Renal pelvis (tissue), 1 donor: ENCODE measurements at regions not wholly inside any gene's neighbourhood (a gene's known extent, or its start where the extent isn't known, plus 50 kb on each side); places are given as distances from the start of the nearest gene placed in this dataset.

Experiments
- DNase-seq: peaks from one replicate; pipeline ENCODE4 v3.0.0-alpha.2; 2013

DNA sequence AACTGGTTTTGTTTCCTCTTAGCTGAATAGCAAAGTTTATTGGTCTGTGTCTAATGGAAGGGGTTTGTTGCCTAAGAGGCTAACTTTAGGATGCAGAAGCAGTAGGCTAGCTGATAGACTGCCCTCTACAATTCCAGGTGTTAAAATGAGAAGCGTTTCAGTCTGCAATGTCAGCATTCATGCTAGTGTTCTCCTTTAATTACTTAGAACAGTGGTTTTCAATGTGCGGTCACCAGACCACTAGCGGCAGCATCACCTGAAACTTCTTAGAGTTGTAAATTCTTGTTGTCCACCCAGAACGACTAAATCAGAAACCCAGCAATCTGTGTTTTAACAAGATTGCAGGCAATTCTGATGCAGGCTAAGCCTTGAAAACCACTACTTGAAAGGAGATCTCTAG, 392.9 kb downstream of the IPMK start:
- DNase-seq = no peak

DNA sequence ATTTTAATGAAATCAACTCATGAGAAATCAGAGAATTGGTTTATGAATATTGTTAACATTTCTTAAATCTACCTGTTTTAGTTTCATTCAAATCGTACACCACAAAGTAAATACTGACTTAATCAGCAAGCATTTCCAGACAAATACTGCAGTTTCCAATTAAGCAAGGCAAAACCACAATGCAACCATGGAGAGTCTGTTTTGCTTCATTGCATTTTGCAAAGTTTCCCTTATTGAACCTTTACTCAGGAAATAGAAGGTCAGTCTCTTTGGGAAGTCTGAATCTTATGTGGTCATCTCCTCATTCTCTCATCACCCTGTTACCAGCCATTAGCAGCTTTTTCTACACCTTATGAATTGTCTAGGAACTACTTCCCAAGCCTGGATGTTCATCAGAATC, 400.5 kb downstream of the IPMK start:
- DNase-seq = no peak

DNA sequence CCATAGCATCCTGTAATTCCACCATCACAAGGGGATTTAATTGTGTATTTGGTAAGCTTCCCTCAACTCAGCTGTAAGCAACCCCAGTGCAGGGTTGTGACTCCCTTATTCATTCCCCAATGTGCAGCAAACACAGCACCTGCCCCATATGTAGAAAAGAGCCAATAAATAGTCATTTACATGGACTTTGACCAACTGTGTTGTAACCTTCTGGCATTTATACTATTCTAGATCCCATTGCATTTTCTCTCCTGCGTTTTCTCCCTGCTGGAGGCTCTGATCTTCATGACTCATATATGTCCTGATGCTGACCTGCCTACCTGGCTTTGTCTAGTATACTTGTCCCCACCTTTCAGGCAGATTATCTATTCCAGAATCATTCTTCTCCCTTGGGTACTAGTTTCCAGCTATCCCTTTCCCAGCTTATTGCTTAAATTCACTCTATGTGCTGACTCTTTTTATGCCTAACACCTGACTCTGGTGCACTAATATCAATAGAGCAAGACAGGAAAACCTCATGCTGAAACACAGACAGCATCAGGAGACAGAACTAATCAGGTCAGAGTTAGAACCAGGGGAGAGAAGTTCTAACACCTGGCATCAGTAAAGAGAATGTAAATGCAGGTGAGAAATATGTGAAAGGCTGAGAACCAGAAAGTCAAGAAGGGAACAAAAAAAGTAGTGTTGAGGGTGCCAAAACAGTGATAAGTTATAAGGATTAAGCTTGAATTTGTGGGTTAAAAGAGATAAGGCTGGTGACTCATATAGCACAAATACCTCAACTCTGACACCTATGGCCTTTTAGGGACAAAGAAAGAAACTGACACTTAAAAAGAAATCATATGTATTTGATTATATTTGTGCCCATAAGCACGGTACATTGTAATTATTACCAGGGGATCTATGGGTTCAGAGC, 402.7 kb downstream of the IPMK start:
- DNase-seq = no peak

DNA sequence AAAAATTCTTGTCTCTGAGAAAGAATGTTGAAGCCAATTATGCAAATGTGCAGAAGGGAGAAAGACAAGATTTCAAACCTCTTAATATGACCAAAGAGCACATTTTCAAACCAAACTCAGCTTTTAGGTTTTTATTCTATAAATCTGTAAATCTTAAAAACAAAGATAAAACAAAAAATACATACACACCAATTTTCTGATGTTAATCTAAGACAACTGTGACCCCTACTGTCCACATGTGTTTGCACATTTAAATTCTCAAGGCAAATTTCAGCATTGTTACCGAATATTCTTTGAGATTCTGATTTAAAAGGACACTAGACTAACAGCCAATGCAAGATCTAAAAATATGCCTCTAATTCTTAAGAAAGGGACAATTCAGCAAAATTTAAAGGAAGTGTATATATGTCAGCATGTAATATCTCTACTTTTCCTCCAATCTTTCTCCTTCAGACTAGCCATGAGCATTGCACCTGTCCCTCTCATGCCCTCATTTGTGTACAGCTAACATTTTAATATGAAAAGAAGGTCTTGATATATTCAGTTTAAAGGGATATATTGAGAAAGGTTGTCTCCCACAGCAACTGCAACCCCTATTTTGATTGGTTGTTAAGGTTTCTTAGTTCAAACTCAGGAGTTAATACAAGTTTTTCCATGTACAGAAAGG, 417.9 kb downstream of the IPMK start:
- DNase-seq = no peak

DNA sequence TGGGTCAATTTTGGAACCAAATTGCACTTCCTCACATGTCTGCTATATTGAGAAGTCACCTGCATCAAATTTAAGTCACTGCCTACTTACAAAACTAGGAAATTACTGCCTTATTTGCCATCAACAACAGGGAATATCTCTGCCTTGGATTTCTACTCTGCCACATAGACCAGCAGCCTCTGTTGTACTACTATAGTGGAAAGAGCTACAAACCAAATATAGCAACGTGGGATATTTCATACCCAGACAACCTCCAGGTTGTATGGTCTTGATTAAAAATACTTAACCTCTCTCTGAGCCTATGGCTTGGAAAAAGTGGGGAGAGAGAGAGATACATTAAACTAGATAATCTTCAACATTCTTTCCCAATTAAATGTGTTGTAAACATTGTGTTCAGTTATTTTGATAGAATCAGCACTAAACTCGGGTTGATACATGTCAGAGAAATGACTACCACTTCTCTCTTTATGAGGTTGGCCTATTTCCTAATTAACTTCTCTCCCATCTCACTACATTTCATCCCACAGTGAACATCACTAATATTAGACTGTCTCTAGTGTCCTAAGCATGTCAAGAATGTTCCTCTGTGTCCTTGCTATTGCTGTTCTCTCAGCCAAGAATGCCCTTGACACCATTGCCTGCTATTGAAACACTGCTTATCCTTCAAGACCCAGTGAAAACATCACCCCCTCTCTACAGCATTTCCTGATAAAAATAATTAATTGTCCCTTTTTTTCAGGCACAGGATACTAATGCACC, 421.2 kb downstream of the IPMK start:
- DNase-seq = no peak

DNA sequence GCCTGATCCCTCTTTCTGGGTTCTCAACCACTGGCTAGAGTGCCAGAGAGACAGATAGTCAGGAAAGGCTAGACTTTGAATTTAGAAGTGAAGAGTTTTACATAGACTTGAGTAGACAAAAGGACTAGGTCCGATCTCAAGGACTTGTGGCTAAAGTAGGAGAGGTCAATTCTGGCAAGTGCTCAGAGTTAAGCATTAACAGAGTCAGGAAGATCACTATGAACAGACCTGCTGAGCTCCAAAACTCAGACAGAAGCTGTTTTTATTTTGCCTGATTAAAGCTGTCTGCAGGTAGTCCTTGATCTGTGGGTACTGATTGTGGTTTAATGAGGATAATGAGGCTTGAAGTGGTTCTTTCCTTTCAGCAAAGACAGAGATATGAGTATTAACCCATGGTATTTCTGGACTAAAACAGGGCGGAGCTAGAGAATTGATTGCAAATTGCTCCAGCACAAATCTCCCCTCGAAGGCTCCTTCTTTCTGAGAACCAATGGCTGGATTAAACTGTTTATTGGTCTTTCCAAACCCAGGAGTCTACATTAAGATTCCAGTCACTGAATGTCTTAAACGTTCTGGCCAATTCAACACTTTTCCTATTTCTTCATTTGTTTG, 423.2 kb downstream of the IPMK start:
- DNase-seq = no peak

DNA sequence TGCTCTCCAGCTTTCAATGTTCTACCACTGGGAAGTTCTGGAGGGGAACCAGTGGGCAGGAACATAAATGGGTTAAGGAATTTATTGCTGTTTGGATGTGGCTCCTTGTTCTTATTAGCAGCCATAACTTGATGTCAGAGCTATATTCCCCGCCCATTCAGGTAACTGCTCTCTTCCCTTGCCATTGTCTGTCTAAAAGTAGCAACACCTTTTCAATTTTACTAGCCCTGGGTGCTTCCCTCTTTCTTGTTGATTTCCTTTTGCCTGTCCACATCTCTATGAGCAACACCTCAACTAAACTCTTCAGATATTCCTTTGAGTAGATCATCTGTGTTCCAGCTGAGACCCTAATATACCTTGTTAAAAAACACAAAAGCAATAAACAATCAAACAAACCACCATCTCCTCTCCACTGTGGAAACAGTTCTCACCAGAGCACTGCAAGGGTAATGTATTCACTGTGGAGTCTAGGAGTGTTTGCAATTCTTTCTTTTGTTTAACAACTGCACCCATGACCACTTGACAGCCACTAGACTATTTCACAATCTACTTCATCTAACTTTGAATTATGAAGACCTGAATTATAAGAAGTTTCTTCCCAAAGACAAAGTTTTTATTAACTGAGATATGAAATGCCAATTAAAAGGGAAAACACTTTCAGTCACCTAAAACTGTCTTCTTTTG, 436.7 kb downstream of the IPMK start:
- DNase-seq = no peak

DNA sequence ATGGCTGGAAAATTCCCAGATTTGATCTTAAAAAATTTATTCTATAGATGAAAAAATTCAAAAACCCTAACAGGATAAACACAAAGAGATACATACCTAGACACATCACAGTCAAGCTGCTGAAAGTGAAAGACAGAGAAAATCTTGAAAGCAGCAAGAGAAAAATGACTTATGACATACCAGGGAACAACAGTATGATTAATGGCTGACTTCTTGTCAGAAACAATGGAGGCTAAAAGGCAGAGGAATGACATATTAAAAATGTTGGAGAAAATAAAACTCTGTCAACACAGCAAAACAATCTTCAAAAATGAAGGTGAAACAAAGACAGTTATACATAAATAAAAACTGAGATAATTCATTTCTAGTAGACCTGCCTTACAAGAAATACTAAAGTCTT, 442.7 kb downstream of the IPMK start:
- DNase-seq = no peak

DNA sequence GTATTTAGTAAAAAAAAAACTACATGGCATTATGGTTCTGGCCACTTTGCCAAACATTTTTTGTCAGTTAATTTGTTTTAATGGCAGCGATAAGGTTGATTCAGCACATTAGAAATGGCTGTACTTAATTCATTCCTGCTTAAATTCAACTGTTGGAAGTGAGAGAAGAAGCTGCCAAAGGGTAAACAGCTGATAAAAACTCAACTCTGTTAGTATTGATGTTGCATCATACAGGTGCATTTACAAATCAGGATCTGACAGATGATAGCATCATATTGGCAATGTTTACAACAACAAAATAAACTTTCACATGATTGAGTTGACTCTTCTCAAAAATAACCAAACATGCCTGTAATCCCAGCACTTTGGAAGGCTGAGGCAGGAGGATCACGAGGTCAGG, 444.3 kb downstream of the IPMK start:
- DNase-seq = no peak

DNA sequence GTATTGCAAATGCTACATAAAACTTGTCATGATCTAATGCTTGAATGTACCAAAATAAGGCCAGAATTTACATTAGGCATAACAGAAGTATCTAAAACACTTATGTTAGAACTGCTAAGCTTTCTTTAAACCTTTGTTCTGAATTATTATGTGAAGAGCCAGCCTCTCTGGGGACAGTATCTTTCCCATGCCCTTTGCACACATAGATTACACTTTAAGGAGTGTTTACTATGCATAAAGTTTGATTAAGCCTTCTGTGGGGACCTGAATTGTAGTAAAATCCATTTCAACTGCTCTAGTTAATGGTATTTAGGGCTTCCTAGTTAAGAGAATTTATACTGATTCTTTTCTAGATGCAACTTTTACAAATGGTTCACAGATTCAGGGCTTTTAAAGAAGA, 444.7 kb downstream of the IPMK start:
- no peak for DNase-seq

DNA sequence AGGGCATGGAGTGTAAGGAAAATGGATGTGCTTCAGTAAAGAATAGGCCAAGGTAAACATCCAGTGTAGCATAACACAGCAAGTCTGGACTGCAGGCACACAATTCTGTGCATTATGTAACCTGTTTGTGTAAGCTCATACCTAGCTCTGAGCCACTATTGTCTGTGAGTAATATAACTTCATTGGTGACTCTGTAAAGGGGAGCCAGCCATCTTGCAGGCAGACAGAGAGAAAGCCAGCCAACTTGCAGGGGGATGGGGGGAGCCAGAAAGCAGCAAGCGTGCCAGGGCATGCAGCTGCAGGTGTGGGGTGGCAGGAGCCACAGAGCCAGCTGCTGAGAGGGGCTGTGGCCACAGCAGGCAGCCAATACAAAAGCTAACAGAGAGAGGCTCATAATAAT, 449.2 kb downstream of the IPMK start:
- DNase-seq = no peak

DNA sequence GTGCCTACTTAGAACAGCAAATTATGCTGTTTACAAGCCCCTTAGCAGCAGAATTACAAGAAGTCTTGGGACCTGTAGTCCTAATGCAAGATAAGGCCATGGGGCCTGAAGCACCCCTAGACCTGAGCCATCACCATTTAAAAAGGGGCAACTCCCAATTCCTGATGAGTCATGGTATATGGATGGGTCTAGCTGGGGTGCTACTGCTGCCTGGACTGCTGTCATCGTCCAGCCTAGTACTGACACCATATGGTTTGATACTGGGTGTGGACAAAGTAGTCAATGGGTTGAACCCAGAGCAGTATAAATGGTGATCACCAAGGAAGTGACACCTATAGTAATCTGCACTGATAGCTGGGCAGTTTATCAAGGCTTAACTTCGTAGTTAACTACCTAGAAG, 450.0 kb downstream of the IPMK start:
- DNase-seq = no peak

DNA sequence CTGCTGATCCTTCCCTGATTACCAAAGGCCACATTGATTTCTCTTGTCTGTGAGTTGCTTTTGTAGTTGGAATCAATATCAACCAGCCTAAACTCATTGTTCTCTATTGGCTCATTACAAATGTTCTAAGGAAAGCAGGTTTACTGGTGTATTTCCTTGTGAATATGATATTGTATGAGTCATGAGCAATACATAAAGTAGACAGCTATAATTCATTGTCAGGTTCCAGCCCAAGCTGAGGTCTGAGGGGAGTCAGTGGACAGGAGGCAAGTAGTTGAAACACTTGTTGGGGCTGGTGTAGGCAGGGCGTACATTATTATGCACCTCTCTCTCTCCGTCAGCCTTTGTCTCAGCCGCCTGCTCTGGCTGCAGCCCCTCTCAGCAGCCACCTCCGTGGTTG, 451.7 kb downstream of the IPMK start:
- no peak for DNase-seq

DNA sequence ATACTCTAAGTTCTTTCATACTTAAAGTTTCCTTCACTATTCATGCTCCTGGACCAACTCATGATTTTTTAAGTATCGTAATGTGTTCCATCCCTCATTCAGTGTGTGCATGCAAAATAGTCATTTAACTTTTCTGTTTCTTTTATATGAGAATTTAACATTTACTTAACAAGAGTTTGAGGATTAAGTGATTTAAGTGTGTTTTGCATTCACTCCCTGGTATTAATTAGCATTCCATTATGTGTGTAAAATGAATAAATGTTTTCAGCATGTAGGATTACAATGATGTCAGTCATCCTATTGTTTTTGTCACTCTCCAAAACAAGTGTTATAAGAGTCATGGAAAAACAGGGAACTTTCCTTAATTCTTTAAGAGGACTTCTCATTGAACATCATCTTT, 457.7 kb downstream of the IPMK start:
- no peak for DNase-seq

DNA sequence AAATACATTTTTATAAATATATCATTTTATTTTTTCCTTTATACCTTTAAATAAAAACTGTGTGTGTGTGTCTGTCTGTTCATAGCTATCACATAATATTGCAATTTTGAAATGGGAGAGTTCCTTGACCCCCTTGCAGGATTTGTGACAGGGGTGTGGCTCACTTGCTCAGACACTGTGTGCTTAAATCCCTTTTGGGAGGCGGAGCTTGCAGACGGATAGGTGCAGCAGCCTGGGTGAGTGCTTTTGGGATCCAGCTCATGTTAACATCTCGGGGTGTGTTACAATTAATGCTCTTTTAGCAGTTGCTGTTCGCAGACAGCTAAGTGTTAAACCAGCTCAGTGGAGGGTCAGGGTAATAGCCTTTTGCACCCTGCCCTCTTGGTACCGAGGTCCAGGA, 459.8 kb downstream of the IPMK start:
- DNase-seq = no peak

DNA sequence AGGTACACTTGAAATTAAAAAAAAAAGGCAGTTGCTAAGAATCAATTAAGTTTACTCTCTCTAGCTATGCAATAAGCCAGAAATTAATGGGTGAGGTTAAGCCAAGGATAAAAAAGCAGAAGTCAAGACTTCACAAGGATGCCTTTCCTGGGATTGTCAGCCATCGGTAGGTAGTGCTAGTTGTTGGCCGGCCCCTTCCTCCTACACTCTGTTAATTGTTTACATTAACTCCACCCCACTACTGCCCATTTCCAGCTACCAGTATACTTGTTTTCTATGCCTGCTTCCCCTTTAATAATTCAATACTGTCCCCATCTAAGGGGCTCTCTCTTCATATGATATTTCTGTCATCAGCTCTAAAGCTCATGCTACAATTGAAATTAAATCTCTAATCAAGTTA, 461.0 kb downstream of the IPMK start:
- DNase-seq = no peak

DNA sequence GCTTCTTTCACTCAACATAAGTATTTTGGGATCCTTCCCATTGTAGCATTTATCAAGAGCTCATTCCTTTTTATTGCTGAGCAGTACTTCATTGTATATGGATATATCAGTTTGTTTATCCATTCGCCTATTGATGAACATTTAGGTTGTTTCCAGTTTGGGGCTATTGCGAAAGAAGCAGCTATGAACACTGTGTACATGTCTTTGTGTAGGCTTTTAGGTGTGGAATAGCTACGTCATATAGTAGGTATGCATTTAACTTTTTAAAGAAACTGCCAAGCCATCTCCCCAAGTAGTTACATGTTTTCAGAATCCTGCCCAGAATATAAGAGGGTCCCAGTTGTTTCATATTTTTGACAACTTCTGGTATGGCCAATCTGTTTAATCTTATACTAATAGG, 468.1 kb downstream of the IPMK start:
- no peak for DNase-seq

DNA sequence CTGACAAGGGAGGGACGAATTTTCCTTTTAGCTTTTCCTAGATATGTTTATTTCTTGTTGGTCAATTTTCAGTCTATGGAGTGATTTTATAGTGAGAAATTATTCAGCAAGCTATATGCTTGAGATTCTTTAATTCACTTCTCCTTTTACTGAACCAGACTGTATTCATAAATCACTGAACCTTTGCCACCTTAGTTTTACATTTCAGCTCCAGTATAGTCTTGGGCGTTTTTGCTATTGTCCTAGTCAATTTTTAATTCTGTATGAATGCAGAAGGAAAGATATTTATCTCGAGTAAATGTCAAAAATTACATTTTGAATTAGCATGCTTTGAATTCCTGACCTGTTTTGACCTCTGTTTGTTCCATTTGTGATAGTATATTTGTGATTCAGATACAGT, 468.9 kb downstream of the IPMK start:
- DNase-seq = no peak

DNA sequence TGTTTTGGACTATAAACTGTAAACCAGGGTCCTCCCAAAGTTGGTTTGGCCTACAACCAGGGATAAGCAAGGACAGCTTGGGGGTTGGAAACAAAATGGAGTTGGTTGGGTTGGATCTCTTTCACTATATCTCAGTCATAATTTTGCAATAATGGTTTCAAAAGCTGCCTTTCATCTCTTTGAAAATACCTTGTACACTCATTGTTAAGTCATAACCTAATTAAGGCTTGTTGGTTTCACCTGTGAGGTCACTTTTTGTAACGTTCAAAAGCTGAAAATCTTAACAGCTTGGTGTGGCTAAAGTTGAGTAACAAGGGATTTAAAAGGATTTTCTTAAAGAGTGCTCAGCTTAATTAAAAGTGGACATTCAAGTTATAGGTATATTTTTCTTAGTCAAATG, 476.1 kb downstream of the IPMK start:
- no peak for DNase-seq

DNA sequence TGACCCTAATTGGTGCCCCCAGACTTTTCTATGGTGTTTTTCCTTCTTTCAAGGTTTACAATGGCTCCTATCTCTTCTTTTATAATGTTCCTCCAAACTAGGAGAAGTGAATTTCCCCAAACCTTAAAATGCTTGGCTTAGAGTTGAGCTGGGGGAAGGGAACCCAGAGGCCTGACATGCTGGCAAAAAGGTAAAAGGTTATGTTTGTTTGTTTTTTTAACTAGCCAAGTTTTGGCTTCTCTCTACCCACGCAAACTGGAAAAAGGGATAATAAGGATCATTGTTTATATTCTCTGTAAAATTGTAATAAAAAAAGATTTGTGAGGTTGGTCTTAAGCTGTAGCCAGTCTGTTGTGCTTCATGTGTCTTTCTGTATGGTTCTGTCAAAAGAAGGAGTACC, 477.0 kb downstream of the IPMK start:
- no peak for DNase-seq

DNA sequence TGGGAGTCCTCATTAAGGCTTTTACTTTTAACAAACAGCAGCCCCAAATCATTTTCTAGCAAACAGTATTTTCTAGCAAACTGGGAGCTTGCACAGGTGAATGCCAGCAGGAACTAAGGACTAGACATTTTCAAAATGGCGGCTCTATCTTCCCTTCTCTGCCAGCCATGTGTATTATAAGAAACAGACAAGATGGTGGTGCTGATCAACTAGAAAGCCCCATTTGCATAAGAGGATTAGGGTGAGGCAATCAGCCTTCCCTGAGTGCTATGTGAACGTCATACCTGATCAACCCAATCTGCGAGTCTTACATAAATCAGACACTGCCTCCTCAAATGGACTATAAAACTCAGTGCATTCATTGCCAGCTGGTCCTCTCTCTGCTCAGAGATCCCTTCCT, 479.6 kb downstream of the IPMK start:
- no peak for DNase-seq
